CD4-positive, alpha-beta T cell treated with Interleukin-17A for 1 hour (primary cell): ENCODE measurements at regions not wholly inside any gene's neighbourhood (a gene's known extent, or its start where the extent isn't known, plus 50 kb on each side); places are given as distances from the start of the nearest gene placed in this dataset.

Experiments used
- DNase-seq: peaks from one replicate; pipeline ENCODE4 v3.0.0-alpha.2; 2020

DNA sequence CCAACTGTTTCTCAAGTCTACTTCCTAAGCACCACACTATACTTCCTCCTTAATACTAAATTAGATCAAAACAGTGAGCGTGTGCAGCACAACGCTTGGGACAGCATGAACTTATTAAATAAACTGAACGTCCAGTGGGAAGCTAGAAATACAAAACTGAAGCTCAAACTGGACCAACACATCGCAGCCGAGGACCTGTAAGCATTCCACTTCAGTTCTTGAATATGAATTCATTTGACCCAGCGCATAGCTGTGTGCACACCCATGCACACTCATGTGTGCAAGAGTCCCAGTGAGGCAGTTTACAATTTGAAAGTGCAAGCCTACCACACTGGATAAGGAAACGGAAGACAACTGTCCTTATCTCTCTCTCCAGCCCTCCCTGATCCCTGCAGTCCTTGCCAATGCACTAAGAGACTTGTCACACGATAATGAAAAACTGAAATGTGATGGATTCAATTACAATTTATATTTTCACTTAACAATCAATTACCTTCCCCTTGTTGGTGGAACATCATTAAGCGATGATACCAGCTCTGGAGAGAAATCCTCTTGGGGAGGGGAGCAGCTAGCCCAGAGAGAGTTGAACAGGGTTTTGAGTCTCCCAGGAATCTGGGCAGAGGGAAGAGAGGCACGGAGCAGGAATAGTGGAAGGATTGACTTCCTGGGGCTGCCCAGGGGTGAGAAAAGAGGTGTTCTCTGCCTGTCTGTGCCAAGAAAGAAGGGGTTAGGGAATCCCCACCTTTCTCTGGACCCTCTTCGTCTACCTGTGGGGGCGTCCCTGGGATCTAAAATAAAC lies 186.5 kb upstream of the KLHL29 start:
- no peak for DNase-seq

DNA sequence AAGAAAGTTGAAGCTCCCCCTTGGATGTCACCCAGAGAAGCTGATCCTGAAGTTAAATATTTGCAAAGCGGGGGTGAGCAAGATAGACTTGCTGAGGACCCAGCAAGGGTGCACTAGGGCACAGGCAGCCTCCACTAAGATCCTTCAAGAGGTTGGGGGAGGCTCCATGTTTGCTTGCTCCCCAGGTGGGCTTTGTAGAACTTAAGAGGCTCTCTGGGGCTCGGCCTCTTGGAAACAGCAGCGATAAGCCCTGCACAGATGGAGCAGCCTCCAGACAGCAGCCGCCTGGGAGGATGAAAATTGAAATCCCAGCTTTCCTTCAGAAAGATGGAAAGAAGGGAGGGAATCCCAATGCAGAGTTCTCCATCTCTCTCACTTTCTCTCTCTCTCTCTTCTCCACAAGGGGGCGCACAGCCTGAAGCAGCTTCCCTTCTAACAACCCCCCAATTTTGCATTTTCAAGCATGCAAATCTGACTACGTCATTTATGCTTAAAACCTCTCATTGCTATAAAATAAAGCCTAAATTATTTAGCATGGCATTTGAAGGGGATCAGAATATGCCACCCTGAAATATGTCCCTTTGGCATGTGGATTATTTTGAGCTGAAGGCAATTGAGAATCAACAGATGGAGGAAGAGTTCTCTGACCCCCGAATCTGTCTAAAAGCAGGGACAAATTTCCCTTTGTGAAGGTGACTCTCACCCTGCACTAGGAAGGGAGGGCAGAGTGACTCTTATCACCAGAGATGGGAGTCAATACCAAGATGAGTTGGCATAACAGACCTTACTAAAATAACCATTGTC lies 185.7 kb upstream of the KLHL29 start:
- DNase-seq = no peak

DNA sequence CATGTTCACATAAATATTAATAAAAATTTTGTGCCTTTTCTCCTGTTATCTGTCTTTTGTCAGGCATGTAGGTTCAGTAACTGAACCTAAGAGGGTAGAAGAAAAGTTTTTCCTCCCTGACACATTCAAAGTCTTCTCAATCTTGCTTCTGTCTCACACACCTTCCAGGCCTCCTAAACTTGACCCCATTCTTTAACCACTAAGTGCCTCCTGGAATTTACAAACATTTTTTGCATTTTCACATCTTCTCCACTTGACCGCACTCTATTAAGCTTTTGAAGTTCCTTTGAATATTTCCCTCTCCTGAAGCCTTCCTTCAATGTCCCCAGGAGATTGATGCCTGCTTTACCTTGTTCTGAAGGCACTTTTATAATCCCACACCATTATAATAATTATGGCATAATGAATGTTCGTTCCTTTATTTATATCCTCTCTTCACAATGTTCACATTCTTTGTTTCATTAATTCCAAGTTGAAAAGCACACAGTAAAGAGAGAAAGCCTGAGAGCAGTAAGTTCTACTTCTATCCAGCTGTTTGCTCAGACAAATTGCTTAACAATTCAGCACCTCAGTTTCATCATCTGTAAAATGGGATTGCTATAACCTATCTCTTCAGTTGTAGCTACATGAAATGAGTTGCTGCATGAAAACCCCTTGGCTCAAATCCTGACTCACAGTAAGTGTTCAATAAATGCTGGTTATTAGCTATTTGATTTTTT lies 184.8 kb upstream of the KLHL29 start:
- DNase-seq = no peak

DNA sequence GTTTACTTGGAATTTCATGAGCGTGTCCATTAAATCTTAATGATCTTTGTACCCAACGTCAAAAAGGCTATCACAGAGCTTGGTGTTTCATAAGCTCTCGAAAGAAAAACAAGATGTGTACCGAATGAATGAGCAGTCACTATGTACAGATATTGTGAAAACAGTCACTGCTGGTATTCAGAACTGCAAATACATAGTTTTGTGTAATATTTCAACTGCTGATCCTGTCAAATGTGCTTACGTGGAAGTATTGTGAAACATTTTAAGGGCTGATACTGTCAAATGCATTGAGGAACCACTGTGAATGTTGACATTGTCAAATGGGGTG lies 184.2 kb upstream of the KLHL29 start:
- no peak for DNase-seq

DNA sequence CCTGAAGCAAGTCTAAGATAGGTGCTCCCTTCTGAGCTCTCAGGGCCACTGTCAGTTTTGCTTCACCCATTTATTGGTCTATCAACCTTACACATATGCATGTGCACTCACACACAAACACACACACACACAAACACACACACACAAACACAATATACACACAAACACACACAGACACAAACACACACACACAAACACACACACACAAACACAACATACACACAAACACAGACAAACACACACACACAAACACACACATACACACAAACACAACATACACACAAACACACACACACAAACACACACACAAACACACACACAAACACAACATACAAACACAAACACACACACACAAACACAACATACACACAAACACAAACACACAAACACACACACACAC lies 181.6 kb upstream of the KLHL29 start:
- no peak for DNase-seq

DNA sequence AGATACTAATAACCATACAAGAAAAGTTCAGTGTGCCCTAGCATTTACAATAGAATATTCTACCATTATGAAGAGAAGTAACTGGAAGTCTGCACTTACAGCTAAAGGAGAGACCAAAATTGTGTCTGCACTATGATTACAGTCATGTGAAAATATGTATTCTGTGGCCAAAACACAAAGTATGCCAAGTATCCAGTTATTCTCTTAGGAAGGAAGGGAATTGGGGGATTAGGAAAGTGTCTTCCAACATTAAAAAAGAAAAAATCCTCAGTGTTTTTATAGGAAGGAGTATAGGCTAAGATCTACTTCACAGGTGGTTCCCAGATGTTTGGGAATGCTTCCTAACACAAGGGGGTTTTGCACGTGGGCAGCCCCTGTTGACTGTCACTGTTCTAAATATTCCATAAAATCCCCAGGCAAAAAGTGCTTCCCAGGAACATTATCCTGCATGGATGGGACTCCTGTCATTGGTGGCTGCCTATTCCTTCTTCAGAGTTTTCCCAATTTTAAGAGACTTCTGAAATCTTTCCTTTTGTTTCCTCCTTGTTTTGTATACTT lies 180.2 kb upstream of the KLHL29 start:
- no peak for DNase-seq

DNA sequence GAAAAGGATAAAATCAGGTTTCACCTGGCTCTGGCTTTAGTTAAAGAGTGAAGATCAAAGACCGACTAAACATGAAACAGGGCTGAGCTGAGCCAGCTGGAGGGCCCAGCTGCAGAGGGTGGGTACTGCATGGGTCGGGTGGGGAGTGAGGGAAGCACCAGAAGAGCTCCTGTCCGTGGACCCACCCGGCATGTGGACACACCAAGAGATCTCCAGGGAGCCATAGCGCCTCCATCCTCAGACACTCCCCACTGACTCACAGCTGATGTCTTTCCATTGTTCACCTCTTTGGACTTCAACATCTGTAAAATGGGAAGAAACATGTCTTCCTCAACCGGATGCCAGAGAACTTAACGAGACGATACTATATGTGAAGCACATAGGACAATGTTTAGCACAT lies 178.3 kb upstream of the KLHL29 start:
- DNase-seq = no peak

DNA sequence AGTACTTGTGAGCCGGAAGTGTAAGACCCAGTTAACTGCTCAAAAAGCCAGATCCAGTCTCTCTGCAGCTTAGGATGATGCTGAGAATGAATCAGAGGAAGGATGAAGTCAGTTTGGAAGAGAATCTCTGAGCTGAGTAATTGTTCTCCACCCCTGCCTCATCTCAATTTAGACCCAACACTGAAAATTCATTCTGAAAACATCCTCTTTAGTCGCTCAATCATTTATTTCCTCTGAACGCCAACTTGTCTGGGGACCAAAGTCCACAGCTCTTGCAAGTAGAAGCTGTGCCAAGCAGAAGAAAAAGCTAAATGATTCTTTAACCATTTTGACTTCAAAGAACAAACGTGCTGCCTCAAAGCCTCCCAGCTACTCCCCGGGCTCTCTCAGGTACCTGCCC lies 177.1 kb upstream of the KLHL29 start:
- DNase-seq = no peak

DNA sequence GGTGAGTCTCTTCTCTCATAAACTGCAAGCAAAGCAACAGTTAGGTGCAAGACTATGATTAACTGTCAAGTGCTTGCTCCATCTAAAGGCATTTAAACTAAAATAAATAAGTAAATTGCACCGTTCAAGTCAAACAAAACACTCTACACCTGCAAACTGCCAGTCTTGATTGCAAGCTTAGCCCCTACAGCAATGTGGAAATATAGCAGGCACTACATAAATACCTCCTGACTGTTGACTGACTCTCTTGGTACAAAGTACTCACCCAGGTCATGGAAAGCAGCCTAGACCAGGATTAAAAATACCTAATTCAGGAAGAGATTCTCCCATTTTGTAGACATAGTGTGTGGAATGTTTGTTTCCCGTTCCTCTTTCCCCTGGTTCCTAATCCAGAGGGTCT lies 176.6 kb upstream of the KLHL29 start:
- no peak for DNase-seq

DNA sequence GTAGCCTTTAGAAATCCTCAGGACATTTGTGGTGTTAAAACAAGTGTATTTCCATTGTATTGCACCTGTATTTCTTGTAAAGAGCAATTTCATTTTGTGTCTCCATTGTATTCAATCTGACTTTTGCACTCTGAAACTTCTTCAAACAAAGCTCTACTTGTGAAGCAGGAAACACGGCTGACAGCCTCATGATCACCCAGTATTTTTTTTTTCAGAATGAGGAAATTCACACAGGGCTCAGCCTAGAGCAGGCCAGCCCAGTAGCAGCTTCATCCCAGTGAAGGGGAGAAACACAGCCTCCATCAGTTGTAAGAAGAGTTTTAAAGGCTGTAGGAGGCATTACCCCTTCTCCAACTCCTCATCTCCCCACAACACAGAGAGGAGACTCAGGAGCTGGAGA lies 175.9 kb upstream of the KLHL29 start:
- no peak for DNase-seq

DNA sequence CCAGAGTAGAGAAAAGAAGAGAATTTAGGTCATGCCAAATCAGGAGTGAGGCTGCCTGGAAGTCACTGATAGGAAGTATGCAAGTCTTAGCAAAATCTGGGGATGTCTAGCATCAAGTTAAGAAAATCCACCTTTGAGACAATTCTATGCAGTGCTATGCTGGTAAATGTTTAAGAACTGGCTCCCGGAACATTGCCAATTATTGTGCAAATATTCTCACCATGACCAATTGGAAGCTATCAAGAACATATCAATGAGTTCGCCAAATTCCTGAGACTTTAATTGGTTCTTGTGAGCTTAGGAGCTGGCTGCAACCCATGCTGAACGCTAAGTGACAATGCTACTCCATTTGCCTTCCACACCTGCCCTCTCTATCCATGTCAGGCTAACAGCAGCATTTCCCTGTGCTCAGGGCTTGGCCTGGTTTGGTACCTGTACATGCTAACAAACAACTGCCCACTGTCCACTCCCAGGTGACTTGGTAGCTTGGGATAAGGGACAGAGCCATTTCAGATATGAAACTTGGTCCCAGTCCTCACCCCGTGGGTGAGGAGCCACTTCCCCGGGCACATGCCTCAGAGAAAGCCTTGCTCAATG lies 172.9 kb upstream of the KLHL29 start:
- DNase-seq = no peak

DNA sequence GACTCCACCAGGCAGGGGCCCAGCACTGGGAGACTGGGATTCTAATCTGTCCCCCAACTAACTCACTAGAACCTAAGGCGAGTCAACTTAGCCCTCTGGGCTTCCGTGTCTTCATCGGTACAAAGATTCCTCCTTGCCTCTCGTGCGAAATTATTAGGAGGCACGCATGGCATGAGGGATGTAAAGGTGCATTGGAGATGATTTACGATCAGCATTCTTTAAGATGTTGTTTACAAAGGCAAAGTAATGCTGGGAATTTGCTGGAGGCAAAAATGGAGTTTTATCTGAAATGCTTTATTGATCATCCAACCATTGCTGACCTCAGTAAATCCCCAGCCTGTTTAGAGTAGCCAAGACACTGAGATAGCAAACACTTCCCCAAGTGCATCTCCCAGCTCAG lies 171.8 kb upstream of the KLHL29 start:
- DNase-seq = no peak

DNA sequence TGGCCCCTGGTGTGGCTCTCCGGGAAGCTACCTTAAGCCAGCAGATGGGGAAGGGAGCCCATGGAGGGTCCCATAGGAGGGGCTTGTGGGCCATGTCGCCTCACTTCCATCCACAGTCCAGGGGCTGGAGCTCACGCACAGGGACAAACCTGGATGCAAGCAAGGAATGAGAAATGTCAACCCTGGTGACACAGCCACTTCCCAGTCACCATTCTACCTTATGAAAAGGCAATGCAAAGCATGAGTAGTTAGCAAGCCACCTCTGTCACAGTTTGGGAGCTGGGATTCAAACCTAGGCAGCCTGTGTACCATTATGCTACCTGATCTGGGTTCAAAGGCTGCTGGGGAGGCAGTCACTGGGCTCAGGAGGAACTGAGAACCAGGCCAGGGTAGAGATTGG lies 170.0 kb upstream of the KLHL29 start:
- DNase-seq = no peak

DNA sequence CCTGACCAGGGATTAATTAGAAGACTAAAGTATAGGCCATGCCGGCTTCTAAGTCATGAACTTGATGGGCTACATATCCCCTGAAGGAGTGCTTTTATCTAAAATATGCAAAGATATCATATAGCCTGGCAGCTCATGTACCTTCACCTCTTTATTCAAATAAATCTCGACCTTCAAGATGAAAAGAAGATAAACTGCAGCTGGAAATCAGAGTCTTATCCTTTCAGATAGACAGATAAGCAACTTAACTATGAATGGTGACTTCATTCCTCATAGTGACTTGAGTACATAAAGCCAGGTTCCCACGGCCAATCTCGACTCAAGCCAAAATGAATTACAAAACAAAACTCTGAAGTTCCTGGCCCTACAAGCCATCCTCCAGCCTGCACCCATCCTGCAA lies 165.3 kb upstream of the KLHL29 start:
- no peak for DNase-seq

DNA sequence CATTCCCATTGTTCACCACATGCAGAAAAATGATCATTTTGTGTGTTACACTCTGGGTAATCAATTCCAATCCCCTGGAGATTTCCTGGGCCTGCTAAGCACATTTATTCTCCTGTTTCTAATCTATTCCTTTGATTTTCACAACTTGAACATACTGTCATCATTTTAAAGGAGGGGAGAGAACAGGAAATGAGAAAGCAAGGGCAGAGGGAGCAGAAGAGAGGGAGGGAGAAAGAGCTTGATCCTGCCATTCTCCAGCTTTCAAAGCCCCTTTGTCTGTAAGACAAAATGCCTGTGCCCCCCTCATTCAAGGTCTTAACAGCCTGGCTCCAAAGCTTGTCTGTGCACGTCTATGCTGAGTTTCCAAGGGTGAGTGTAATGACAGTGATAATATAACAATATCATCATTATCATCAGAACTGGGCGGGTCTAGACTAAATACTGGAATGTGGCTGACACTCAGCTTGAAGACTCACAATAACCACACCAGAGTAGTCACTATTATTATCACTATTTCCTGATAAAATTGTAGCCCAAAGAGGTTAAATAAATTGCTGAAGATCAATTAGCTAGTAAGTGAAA lies 164.4 kb upstream of the KLHL29 start:
- no peak for DNase-seq

DNA sequence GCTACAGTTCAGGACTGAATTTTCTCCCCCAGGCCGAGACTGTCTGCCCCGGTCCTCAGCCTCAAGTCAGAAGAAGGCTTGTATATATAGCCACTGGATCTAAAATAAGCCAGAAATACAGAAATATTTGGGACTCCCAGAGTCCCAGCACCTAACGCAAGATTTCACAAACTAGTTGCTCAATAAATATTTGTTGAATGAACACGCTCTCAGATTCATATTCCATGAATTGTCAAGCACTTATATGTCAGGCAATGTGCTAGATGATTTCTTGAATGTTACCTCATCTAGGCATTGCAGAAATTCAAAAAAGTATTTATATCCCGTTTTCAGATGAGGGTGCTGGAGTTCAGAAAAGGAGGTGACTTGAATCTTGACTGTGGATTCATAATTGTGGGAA lies 163.7 kb upstream of the KLHL29 start:
- DNase-seq = no peak

DNA sequence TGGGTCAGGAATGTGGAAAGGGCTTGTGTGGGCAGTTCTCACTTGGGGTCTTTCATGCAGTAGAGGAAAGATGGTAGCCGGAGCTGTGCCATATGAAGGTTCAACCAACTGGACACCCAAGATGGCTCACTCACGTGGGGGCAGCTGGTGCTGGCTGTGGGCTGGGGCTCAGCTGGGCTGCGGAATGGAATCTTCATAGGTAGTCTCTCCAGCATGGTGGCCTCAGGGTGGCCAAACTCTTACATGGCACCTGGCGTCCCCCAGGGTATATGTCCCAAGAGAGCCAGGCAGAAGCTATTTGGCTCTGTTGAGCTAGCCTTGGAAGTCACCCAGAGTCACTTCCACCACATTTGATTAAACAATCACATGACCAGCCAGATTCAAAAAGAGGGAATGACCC lies 163.1 kb upstream of the KLHL29 start:
- no peak for DNase-seq

DNA sequence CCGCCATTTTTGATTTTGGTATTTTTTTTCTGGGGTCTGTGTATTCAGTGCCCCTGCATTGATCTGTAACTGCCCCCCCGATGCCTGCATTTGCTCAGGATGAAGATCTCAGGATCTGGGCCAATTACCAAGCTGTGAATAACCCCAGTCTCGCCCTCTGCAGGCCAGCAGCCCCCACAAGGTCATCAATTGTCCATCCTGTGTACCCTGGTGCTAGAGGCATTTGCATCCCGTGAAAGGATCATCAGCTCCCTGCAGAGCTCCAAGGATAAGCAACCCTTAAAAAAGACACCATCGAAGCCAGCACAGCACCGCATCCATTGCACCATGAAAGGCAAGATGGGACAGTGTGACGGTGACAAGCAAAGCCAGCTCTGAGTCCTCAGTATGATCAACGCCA lies 154.1 kb upstream of the KLHL29 start:
- no peak for DNase-seq

DNA sequence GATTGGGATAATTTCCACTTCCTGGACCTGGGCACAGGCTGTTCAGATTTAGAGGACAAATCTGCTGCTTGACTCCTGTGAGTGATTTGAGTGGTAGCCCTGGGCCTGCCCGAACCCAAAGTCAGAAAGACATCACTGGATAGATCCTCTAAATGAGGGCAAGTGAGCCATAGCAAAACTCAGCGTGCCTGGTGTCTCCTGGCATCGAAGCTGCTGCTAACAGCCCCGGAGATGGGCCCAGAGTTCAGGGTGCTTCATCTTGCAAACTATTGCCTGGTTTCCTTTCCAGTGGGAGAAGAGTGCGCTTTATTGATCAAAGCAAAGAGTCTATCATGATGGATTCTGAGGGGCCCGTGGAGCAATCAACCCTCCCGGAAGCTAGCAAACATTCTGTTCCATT lies 153.1 kb upstream of the KLHL29 start:
- no peak for DNase-seq

DNA sequence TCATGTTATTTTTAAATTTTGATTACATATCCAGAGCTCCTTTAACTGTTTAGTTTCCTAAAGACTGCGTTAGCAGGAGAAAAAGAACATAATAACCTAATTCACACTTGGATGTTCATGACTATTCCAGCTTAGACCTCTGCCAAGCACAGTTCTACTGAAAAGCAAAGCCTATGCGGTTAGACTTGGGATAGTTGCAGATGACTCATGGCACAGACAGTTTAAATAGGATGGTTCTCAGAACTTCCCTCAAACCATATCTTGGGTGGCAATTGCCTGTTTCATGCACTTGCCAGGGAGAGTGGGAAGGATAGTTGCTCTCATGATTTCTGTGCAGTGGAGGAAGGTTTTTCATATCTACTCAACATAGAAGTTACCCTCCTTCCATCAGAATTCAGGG lies 149.7 kb upstream of the KLHL29 start:
- DNase-seq = no peak

DNA sequence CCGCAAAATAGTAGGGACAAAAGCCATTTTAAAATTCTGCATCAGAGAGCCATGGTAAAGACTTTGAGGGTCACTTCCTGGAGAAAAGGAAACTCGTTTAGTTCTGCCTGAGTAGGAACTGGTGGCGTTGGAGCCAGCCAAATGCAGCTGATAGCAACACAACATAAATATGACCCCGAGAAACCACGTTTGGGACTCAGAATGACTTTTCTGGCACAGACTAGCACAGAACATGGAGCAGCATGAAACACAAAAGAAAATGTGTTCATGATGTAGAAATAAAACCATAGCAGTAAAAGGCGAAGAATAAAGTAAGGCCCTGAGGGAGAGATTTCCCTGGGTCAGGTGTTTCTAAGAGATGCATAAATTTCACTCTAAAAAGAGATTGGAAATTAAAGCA lies 149.2 kb upstream of the KLHL29 start:
- DNase-seq = no peak

DNA sequence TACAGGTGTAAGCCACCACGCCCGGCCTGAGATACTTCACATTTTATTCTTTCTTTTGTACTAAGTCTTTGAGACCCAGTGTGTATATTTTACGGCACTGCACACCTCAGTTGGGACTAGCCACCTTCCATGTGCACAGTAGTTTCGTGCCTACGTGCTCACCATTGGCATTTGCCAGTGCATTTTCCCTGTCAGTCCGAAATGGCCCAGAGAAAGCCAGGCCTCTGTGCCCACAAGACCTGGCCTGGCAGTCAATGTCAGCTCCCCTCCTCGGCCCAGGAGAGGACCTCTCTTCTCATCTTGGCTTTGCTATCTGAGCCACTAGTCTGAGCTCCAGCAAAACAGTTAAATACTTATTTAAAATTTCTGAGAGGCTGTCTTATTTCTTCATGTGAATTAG lies 147.8 kb upstream of the KLHL29 start:
- DNase-seq = no peak
